Keratinocyte (primary cell): ENCODE measurements at regions not wholly inside any gene's neighbourhood (a gene's known extent, or its start where the extent isn't known, plus 50 kb on each side); places are given as distances from the start of the nearest gene placed in this dataset.

ENCODE experiments used
- DNase-seq: peaks from one replicate; pipeline ENCODE4 v3.0.0-alpha.2; 2011; ENCODE audit warnings: low read depth, missing footprints, low spot score
- FAIRE-seq: peaks from 2 replicates; lab custom pipeline; 2011; peaks lifted over from hg19 to GRCh38; lab: Jason Lieb, UNC
- H2AFZ ChIP-seq: 2 replicates; pipeline ENCODE4 v1.6.0; 2012; ENCODE audit warnings: low read length, control low read depth, inconsistent platforms; ENCODE audit not compliant: control insufficient read depth
- H3K27ac ChIP-seq: 2 replicates; pipeline ENCODE4 v1.5.1; 2011; ENCODE audit warnings: low read length; ENCODE audit not compliant: control insufficient read depth, insufficient read depth
- H3K27me3 ChIP-seq: 3 replicates; pipeline ENCODE4 v1.6.0; 2011; ENCODE audit warnings: low read length; ENCODE audit not compliant: control insufficient read depth, insufficient read depth; ENCODE audit errors: extremely low read depth
- H3K36me3 ChIP-seq, 2 experiments: 2 replicates in 1 of 2; 3 replicates in 1 of 2; pipeline ENCODE4 v1.5.1; 2011; ENCODE audit warnings: low read length in 2 of 2, mild to moderate bottlenecking in 1 of 2; ENCODE audit not compliant: control insufficient read depth in 2 of 2, insufficient read depth in 2 of 2; ENCODE audit errors: extremely low read depth in 1 of 2
- H3K4me1 ChIP-seq: 3 replicates; pipeline ENCODE4 v1.5.1; 2011; ENCODE audit warnings: low read length; ENCODE audit not compliant: control insufficient read depth, insufficient read depth; ENCODE audit errors: extremely low read depth
- H3K4me2 ChIP-seq: 3 replicates; pipeline ENCODE4 v1.6.0; 2011; ENCODE audit warnings: low read depth, low read length; ENCODE audit not compliant: control insufficient read depth, insufficient read depth; ENCODE audit errors: extremely low read depth
- H3K4me3 ChIP-seq, 3 experiments: fragments of 200-600 bp in 1 of 3; sonication (generic) in 1 of 3; 2 replicates in 2 of 3; 3 replicates in 1 of 3; pipeline ENCODE4 v1.5.1; 2011 to 2016; ENCODE audit warnings: low read length in 3 of 3, mild to moderate bottlenecking in 3 of 3, control low read depth in 2 of 3, inconsistent platforms in 1 of 3, low read depth in 1 of 3, mixed read lengths in 1 of 3, mixed run types in 1 of 3, moderate library complexity in 1 of 3; ENCODE audit not compliant: control insufficient read depth in 2 of 3, insufficient read depth in 2 of 3; ENCODE audit errors: extremely low read depth in 1 of 3
- H3K79me2 ChIP-seq: 2 replicates; pipeline ENCODE4 v1.6.0; 2012; ENCODE audit warnings: low read length; ENCODE audit not compliant: control insufficient read depth, insufficient read depth
- H3K9ac ChIP-seq: 3 replicates; pipeline ENCODE4 v1.6.0; 2011; ENCODE audit warnings: low read length; ENCODE audit not compliant: control insufficient read depth, insufficient read depth; ENCODE audit errors: extremely low read depth
- H3K9me1 ChIP-seq: 3 replicates; pipeline ENCODE4 v1.6.0; 2011; ENCODE audit warnings: low read length; ENCODE audit not compliant: control insufficient read depth, insufficient read depth; ENCODE audit errors: extremely low read depth
- H3K9me3 ChIP-seq: 2 replicates; pipeline ENCODE4 v1.5.1; 2012; ENCODE audit warnings: low read depth, low read length; ENCODE audit not compliant: control insufficient read depth
- H4K20me1 ChIP-seq: 3 replicates; pipeline ENCODE4 v1.6.0; 2011; ENCODE audit warnings: low read length; ENCODE audit not compliant: control insufficient read depth, insufficient read depth; ENCODE audit errors: extremely low read depth
- CTCF ChIP-seq, 3 experiments: IDR thresholded peaks in 1 of 3; conservative IDR thresholded peaks in 1 of 3; optimal IDR thresholded peaks in 1 of 3; 2 replicates in 2 of 3; 3 replicates in 1 of 3; pipeline versions ENCODE3 to v1.5.1; 2011; ENCODE audit warnings: low read length in 3 of 3, mild to moderate bottlenecking in 3 of 3, moderate library complexity in 2 of 3, control low read depth in 1 of 3, inconsistent platforms in 1 of 3; ENCODE audit not compliant: insufficient read depth in 2 of 3; ENCODE audit errors: extremely low read depth in 1 of 3
- EZH2 ChIP-seq: IDR thresholded peaks from one replicate; pipeline ENCODE4 v1.6.1; 2012; ENCODE audit warnings: inconsistent platforms, mild to moderate bottlenecking, low read length, moderate library complexity
- dilution Hi-C: fragments of 300-500 bp; cut with MboI; formaldehyde crosslinking; loops from one replicate; pipeline ENCODE4 v1.7.0; 2020; ENCODE audit warnings: low sequenced_read_pairs; ENCODE audit not compliant: extremely low pct_ligation_motif_present

GRCh38 chr11:15651033-15651432, 536.3 kb downstream of the INSC start:
- Histone ChIP-seq H3K4me1 (peaks cover 3% of the 10 kb centered on the region), H2AFZ (no peak overlapping the region), H3K4me2 (no peak overlapping the region), H3K36me3 (no peaks in the 10 kb centered on the region), H3K27ac (no peak overlapping the region), H3K79me2 (no peaks in the 10 kb centered on the region), H3K9ac (no peak overlapping the region), H3K9me1 (no peaks in the 10 kb centered on the region), H3K27me3 (no peaks in the 10 kb centered on the region), H4K20me1 (no peaks in the 10 kb centered on the region), H3K4me3 (no peak overlapping the region), H3K9me3 (no peaks in the 10 kb centered on the region)
- TF ChIP-seq EZH2 (no peak), CTCF (optimal IDR thresholded peaks at IDR 0.05 in 1 of 3, IDR thresholded peaks at IDR 0.05 in 1 of 3, conservative IDR thresholded peaks at IDR 0.05 in 1 of 3; ENCODE audit: extremely low read depth in 1 of 3, insufficient read depth in 2 of 3, low read length in 3 of 3) (no peak)
- DNase-seq (no peak), FAIRE-seq (no peak)
- dilution Hi-C loops = no loop called here

GRCh38 chr11:15651816-15652215, 537.1 kb downstream of the INSC start:
- Histone ChIP-seq H2AFZ (no peak overlapping the region), H3K4me3 (no peak overlapping the region), H3K9me1 (no peaks in the 10 kb centered on the region), H3K36me3 (no peaks in the 10 kb centered on the region), H4K20me1 (no peaks in the 10 kb centered on the region), H3K9ac (no peak overlapping the region), H3K4me1 (peaks cover 3% of the 10 kb centered on the region), H3K79me2 (no peaks in the 10 kb centered on the region), H3K4me2 (no peak overlapping the region), H3K9me3 (no peaks in the 10 kb centered on the region), H3K27me3 (no peaks in the 10 kb centered on the region), H3K27ac (no peak overlapping the region)
- dilution Hi-C loops = no loop called here
- DNase-seq = no peak
- no peak for TF ChIP-seq CTCF (optimal IDR thresholded peaks at IDR 0.05 in 1 of 3, IDR thresholded peaks at IDR 0.05 in 1 of 3, conservative IDR thresholded peaks at IDR 0.05 in 1 of 3; ENCODE audit: extremely low read depth in 1 of 3, insufficient read depth in 2 of 3, low read length in 3 of 3)
- TF ChIP-seq EZH2 = no peak
- FAIRE-seq = no peak
